NCI-H128 (cell line): ENCODE measurements at regions not wholly inside any gene's neighbourhood (a gene's known extent, or its start where the extent isn't known, plus 50 kb on each side); places are given as distances from the start of the nearest gene placed in this dataset.
A peak's percentile ranks its signal among the peaks of the same experiment; 100 is the strongest.
"Not testable (repeated sequence)": the region's sequence is repeated elsewhere in the genome, so short reads cannot be mapped to it uniquely, and the experiment has no call there.

Experiments used
- DNase-seq: peaks from one replicate; lab custom pipeline; 2025; ENCODE audit not compliant: unreplicated experiment; lab: John Stamatoyannopoulos, UW

- no peak for DNase-seq
These were observed 332.4 kb upstream of the NRP1 start for GRCh38 chr10:33666686-33667480.

DNA sequence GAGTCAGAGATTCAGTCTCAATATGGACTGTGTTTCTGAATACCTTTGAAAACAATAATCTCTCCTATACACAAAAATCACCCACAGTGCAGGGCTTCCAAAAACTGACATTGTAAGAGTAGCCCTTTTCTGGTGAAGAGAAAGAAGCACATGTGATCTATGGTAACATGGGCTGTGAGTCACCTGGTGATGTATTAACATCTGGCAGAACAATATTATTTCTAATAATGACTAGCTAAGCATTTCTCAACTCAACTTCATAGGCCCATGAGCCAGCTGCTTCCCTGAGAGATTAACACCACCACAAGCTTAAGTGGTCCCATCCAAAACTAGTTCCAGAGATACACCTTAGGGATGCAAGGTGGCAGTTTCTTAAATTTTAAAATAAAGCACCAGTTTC is 331.0 kb upstream of the NRP1 start:
- no peak for DNase-seq

DNA sequence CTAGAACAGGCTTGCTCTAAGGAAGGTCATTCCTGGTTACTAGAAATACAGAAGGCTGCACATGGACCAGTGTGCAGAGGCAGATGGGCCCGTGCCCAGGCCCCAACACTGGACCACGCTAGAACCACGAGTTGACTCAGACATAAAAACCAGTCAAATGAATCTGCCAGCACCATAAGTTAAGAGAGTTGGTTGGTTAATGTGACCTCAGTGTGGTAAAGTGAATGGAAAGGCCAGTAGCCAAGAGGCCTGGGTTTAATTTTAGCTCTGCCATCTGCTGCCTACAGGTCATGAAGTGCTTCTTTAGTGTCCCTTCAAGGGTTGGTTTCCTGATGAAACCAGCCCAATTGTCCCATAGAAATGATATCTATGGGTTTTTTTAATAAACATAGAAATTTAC is 329.6 kb upstream of the NRP1 start:
- no peak for DNase-seq

DNA sequence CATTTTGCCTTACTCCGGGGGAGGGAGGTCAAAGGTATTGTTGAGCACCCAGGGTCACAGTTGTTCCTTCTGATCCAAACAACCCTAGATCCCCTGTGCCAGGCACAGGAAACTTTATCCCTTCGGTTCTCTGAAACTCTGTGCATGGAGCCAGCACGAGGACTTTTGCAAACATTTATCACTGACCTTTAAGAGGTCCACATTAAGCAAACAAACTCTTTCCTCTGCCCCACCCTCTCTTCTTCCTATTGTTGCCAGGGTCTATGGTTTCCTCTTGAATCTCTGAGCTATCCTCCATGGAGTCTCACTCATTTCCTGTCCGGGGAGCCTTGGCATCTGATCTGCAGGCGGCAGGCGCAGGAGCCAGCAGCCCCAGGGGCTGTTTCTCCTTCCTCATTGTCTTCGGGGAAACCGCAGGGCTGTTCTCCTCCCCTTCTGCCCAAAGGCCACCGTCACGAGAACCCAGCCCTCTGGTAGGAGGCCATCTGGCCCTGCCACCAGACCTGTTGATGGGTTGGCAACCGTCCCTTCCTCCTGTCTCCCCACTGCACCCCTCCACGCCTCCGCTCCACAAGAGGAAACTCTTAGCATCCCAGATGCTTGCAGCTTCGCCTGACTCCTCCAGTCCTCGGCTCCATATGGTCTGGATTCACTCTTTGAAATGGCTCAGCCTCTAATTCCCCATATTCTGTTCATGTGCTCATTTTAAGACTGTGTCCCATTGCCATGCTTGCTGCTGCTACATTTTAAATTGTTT is 327.3 kb upstream of the NRP1 start:
- DNase-seq: no peak

DNA sequence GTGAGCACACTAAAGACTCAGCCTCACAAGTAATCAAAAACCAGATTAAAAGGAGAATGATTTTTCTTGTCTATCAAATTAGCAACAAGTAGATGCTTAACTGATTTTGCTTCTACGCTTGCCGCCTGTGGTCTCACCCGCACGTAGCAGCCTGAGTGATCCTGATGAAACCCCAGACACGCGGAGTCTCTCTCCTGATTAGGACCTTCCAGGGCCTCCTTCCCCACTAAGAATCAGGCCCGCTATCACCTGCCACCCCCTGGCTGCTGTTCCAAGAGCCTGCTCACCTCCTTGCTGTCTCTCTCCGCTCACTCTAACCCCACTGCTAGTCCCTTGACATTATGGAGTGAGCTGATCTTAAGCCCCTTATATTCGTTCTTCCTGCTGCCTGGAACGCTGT is 325.9 kb upstream of the NRP1 start:
- DNase-seq: no peak

GRCh38 chr10:33657913-33658312 is 323.4 kb upstream of the NRP1 start:
- DNase-seq: no peak

- DNase-seq: peak; percentile 57
These were observed 322.9 kb upstream of the NRP1 start for GRCh38 chr10:33657154-33657908.

DNA sequence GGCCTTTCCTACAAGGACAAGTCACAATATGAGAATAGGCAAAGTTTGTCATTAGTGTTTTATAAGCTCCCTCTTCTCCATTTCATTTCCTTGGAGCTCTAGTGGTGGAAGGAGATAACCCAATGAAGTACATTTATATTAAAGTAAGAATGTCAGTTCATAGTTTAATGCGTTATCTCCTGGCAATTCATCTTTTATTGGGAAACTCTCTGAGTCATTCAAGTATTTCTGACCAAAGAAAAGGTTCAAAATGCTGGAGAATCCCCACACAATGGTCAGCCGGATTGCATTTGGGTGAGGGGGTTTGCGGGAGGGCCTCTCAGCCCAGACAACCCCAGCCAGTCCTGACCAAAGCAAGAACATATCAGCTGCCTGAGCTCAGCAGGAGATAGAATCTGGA is 321.5 kb upstream of the NRP1 start:
- DNase-seq: no peak

- no peak for DNase-seq
These were observed 320.8 kb upstream of the NRP1 start for GRCh38 chr10:33655165-33655815.

GRCh38 chr10:33653584-33654367 is 319.3 kb upstream of the NRP1 start:
- no peak for DNase-seq

DNA sequence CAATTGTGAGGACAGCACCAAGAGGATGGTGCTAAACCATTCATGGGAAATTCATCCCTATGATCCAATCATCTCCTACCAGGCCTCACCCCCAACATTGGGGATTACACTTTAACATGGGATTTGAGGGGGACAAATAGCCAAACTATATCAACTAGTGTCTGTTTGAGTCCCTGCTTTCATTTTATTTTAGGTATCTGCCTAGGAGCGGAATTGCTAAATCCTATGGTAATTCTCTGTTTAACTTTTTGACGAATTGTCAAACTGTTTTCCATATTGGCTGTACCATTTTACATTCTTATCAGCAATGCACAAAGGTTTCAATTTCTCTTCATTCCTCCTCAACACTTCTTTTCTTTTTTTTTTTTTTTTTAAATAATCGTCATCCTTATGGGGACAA is 318.4 kb upstream of the NRP1 start:
- no peak for DNase-seq

- not testable (repeated sequence) for DNase-seq
These were observed 315.7 kb upstream of the NRP1 start for GRCh38 chr10:33650131-33650530.

DNA sequence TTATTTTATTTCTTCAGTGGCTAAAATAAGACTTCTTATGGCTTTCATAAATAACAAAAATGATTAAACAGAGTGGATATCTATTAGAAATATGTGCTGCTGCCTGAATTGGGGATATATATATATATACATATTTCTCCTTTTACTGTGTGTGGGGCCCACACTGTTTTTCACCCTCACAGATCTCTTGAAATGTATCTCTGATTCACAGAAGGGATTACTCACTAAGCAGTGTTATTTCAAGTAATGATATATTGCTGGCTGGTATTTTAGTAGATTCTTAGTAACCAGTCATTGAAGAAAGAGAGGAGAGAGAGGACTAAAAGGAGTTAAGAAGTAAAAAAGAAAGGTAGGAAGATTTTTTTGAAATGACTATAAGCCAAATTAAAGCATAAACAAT is 308.6 kb upstream of the NRP1 start:
- DNase-seq: no peak

GRCh38 chr10:33638891-33639290 is 304.4 kb upstream of the NRP1 start:
- DNase-seq: no peak

DNA sequence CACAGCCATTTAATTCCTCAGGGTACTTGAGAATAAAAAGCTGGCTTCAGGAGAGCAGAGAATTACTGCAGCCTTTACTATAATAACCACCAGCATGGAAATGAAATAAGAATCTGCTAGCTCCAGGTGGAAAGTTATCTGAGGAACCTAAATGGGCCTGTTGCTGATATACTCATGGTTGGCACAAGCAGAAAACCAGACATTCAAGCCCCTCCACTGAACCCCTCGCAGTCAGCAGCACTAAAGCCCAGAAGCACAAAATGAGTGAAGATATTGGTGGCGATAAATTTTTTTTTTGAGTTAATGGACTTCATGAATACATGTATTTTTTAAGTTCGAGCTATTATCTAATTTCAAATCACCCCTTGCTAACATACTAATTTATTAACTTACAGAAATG is 303.9 kb upstream of the NRP1 start:
- no peak for DNase-seq

- no peak for DNase-seq
These were observed 301.6 kb upstream of the NRP1 start for GRCh38 chr10:33635967-33636515.

DNA sequence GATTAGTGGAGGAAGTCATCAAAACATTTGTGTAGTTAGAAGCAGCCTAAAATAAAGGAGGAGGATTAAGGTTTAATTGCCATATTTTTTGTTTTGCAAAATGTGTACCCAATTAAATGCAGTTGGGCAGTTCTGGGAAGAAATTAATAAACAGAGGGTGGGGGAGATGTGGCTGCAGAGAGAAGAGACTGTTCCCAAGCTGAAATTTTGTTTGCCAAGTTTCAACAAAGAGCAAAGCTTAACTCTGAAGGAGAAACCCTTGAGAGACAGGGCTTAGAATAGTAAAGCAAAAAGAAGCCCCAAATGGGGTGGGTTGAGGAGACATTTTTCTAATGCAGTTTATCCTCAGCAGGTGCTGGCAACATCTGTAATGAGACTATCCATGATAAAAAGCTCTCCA is 298.0 kb upstream of the NRP1 start:
- DNase-seq: no peak

- no peak for DNase-seq
These were observed 297.5 kb upstream of the NRP1 start for GRCh38 chr10:33631991-33632390.

GRCh38 chr10:33630761-33631160 is 296.3 kb upstream of the NRP1 start:
- no peak for DNase-seq

GRCh38 chr10:33627611-33628010 is 293.1 kb upstream of the NRP1 start:
- no peak for DNase-seq
